Activated B cell treated with CpG ODN at 0.5 μM for 24 hours (primary cell): ENCODE measurements at regions not wholly inside any gene's neighbourhood (a gene's known extent, or its start where the extent isn't known, plus 50 kb on each side); places are given as distances from the start of the nearest gene placed in this dataset.

Experiments used
- ATAC-seq: fragments of 200-7000 bp; cut with Tn5 transposase; one replicate; pipeline ENCODE4 v1.10.0; 2021; ENCODE audit warnings: low read depth, mild to moderate bottlenecking, moderate library complexity
- CTCF ChIA-PET: fragments of 350-600 bp; sonication (Branson Sonifier 250); formaldehyde crosslinking; loops from one replicate; lab custom pipeline; 2021; ENCODE audit warnings: antibody characterized with exemption; lab: Charles Lee
- POLR2A ChIA-PET: fragments of 350-600 bp; sonication (Branson Sonifier 250); formaldehyde crosslinking; loops from one replicate; lab custom pipeline; 2021; ENCODE audit warnings: antibody characterized with exemption; lab: Charles Lee
- DNase-seq: peaks from one replicate; pipeline ENCODE4 v3.0.0; 2022
- H3K27ac Mint-ChIP-seq: one replicate; pipeline ENCODE4 v1.8.0; 2020; ENCODE audit warnings: mixed read lengths
- H3K27me3 Mint-ChIP-seq: one replicate; pipeline ENCODE4 v1.8.0; 2021; ENCODE audit warnings: mixed read lengths
- H3K36me3 Mint-ChIP-seq: one replicate; pipeline ENCODE4 v1.8.0; 2021; ENCODE audit warnings: low read depth, mixed read lengths
- H3K4me1 Mint-ChIP-seq: one replicate; pipeline ENCODE4 v1.8.0; 2021; ENCODE audit warnings: mixed read lengths
- H3K4me3 Mint-ChIP-seq: one replicate; pipeline ENCODE4 v1.8.0; 2020; ENCODE audit warnings: mild to moderate bottlenecking, mixed read lengths
- H3K9me3 Mint-ChIP-seq: one replicate; pipeline ENCODE4 v1.8.0; 2020; ENCODE audit warnings: mixed read lengths
- intact Hi-C: fragments of 100-400 bp; cut with micrococcal nuclease; formaldehyde crosslinking; loops from one replicate; pipeline ENCODE4 v1.15.1; 2024
- TF ChIP-seq, protein P1 (sequence below): fragments of 200-600 bp; IDR thresholded peaks from one replicate; pipeline ENCODE4 v1.8.0; 2022; ENCODE audit warnings: antibody characterized with exemption, mild to moderate bottlenecking

DNA sequence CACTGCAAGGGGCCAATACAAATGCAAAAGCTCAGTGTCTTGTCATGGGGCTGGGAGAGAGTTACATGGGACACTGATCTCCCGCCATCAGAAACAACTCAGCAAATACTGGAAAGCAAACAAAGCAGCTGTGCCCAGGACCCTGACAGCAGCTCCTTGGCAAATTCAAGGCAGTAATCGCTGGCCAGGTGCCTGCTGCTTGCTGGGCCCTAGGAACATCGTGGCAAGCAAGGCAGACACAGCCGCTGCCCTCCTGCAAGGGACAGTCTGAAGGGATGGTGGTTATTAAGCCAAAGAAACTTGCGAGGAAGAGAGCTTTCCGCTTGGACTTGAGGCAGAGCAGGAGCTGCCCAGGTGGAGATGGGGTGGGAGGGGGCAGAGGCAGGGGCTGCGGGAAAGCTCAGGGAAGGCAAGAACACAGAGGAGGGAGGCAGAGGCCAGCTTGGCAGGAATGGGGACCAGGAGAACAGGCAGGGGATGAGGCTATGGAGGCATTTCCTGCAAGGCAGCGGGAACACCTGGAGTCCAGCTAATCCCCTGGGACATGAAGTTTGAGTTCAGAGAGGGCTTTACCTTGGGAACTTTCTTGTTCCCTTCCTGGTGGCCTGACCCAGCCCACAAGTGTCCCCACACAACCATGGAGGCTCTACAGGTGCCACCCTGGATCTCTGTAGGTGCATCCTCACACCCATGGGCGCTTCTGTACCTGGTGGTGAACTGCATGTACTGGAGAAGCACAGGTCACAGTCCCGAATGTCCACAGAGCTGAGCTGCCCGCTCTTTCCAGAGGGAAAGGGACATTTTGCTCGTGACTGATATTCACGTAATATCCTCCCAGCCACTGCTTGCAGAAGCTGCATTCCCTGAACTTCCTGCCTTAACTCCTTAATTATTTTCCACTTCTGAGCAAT is 78.7 kb upstream of the ATP2B2 start:
- TF ChIP-seq, protein P1, sequence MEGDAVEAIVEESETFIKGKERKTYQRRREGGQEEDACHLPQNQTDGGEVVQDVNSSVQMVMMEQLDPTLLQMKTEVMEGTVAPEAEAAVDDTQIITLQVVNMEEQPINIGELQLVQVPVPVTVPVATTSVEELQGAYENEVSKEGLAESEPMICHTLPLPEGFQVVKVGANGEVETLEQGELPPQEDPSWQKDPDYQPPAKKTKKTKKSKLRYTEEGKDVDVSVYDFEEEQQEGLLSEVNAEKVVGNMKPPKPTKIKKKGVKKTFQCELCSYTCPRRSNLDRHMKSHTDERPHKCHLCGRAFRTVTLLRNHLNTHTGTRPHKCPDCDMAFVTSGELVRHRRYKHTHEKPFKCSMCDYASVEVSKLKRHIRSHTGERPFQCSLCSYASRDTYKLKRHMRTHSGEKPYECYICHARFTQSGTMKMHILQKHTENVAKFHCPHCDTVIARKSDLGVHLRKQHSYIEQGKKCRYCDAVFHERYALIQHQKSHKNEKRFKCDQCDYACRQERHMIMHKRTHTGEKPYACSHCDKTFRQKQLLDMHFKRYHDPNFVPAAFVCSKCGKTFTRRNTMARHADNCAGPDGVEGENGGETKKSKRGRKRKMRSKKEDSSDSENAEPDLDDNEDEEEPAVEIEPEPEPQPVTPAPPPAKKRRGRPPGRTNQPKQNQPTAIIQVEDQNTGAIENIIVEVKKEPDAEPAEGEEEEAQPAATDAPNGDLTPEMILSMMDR: no peak
- Mint-ChIP-seq H3K36me3 (no peaks in the 10 kb centered on the region), H3K9me3 (no peaks in the 10 kb centered on the region), H3K27ac (no peak overlapping the region), H3K4me1 (no peaks in the 10 kb centered on the region), H3K27me3 (peaks cover 19% of the 10 kb centered on the region), H3K4me3 (no peak overlapping the region)
- intact Hi-C loops: no loop called here
- ATAC-seq: no peak
- ChIA-PET POLR2A (no interaction called here), CTCF (no interaction called here)
- DNase-seq: no peak

- peaks cover 25% of the 10 kb centered on the region for H3K27me3 Mint-ChIP-seq
- no peak overlapping the region for H3K4me3 Mint-ChIP-seq
- no peaks in the 10 kb centered on the region for H3K4me1 Mint-ChIP-seq
- ChIA-PET POLR2A (no interaction called here), CTCF (no interaction called here)
- intact Hi-C loops: no loop called here
- DNase-seq: no peak
- no peaks in the 10 kb centered on the region for H3K9me3 Mint-ChIP-seq
- ATAC-seq: no peak
- TF ChIP-seq, protein P1: no peak
- H3K27ac Mint-ChIP-seq: no peak overlapping the region
- no peaks in the 10 kb centered on the region for H3K36me3 Mint-ChIP-seq
These were observed 80.6 kb upstream of the ATP2B2 start for GRCh38 chr3:10585945-10586344.

- ATAC-seq (peak; percentile 45), DNase-seq (no peak)
- Mint-ChIP-seq H3K4me3 (no peak overlapping the region), H3K36me3 (no peaks in the 10 kb centered on the region), H3K27ac (no peak overlapping the region), H3K9me3 (no peaks in the 10 kb centered on the region), H3K4me1 (no peaks in the 10 kb centered on the region), H3K27me3 (peaks cover 8% of the 10 kb centered on the region)
- intact Hi-C loops: no loop called here
- TF ChIP-seq, protein P1: no peak
- CTCF ChIA-PET: no interaction called here
- POLR2A ChIA-PET: no interaction called here
These were observed 89.5 kb upstream of the ATP2B2 start for GRCh38 chr3:10594915-10595314.

GRCh38 chr3:10596746-10597448 is 91.5 kb upstream of the ATP2B2 start:
- Mint-ChIP-seq H3K4me3 (no peak overlapping the region), H3K27ac (no peak overlapping the region), H3K9me3 (no peaks in the 10 kb centered on the region), H3K36me3 (no peaks in the 10 kb centered on the region), H3K4me1 (no peaks in the 10 kb centered on the region), H3K27me3 (no peaks in the 10 kb centered on the region)
- intact Hi-C loops: no loop called here
- CTCF ChIA-PET: no interaction called here
- POLR2A ChIA-PET: no interaction called here
- TF ChIP-seq, protein P1: no peak
- DNase-seq: no peak
- ATAC-seq: no peak

GRCh38 chr3:10597733-10598132 is 92.3 kb upstream of the ATP2B2 start:
- ChIA-PET POLR2A (no interaction called here), CTCF (no interaction called here)
- intact Hi-C loops: no loop called here
- H3K4me1 Mint-ChIP-seq: no peaks in the 10 kb centered on the region
- ATAC-seq (no peak), DNase-seq (no peak)
- H3K4me3 Mint-ChIP-seq: no peak overlapping the region
- no peaks in the 10 kb centered on the region for H3K36me3 Mint-ChIP-seq
- no peak overlapping the region for H3K27ac Mint-ChIP-seq
- no peaks in the 10 kb centered on the region for H3K27me3 Mint-ChIP-seq
- TF ChIP-seq, protein P1: no peak
- H3K9me3 Mint-ChIP-seq: no peaks in the 10 kb centered on the region
